IMR-90 (cell line): ENCODE measurements at regions not wholly inside any gene's neighbourhood (a gene's known extent, or its start where the extent isn't known, plus 50 kb on each side); places are given as distances from the start of the nearest gene placed in this dataset.
A peak's percentile ranks its signal among the peaks of the same experiment; 100 is the strongest.

Source experiments
- ATAC-seq: fragments of 200-7000 bp; cut with Tn5 transposase; 2 replicates; pipeline ENCODE4 v1.9.1; 2020; ENCODE audit warnings: low read depth, mild to moderate bottlenecking, moderate library complexity
- BruUV-seq: library from RNA; stranded (reverse); fragments of 400-500 nt; replicated peaks from 2 replicates; lab custom pipeline; 2021; lab: Mats Ljungman, UMichigan
- CTCF ChIA-PET: fragments of 300-600 bp; formaldehyde crosslinking; extraction: SDS; loops from one replicate; lab custom pipeline; 2021; ENCODE audit warnings: antibody characterized with exemption; lab: Yijun Ruan, JAX
- POLR2A ChIA-PET: fragments of 300-600 bp; sonication (Branson Sonifier 250); formaldehyde crosslinking; loops from one replicate; lab custom pipeline; 2022; ENCODE audit warnings: antibody characterized with exemption; ENCODE audit not compliant: unreplicated experiment; lab: Charles Lee
- DNase-seq: peaks from one replicate; pipeline ENCODE4 v3.0.0; 2013
- H2AFZ ChIP-seq: replicated peaks from 2 replicates; pipeline ENCODE3; 2013; ENCODE audit warnings: low read length, mild to moderate bottlenecking; ENCODE audit not compliant: poor library complexity
- H2AK5ac ChIP-seq: 2 replicates; pipeline ENCODE4 v1.6.1; 2013; ENCODE audit warnings: low read depth, low read length, inconsistent platforms
- H2AK9ac ChIP-seq: replicated peaks from 2 replicates; pipeline ENCODE3; 2013; ENCODE audit warnings: mild to moderate bottlenecking, low read depth, low read length, moderate library complexity; ENCODE audit not compliant: poor library complexity
- H2BK120ac ChIP-seq: 2 replicates; pipeline ENCODE4 v1.6.1; 2013; ENCODE audit warnings: low read depth, low read length, inconsistent platforms
- H2BK15ac ChIP-seq: 3 replicates; pipeline ENCODE4 v1.6.1; 2013; ENCODE audit warnings: low read depth, low read length, inconsistent platforms
- H2BK20ac ChIP-seq: 2 replicates; pipeline ENCODE4 v1.6.1; 2013; ENCODE audit warnings: low read depth, mild to moderate bottlenecking, inconsistent platforms, low read length, moderate library complexity
- H2BK5ac ChIP-seq: 2 replicates; pipeline ENCODE4 v1.6.1; 2013; ENCODE audit warnings: mild to moderate bottlenecking, low read depth, low read length, inconsistent platforms; ENCODE audit not compliant: poor library complexity, severe bottlenecking
- H3K14ac ChIP-seq: replicated peaks from 2 replicates; pipeline ENCODE4 v1.6.1; 2013; ENCODE audit warnings: low read depth, low read length, inconsistent platforms
- H3K18ac ChIP-seq: 2 replicates; pipeline ENCODE4 v1.6.1; 2013; ENCODE audit warnings: low read depth, low read length, control low read depth
- H3K23ac ChIP-seq: 2 replicates; pipeline ENCODE4 v1.6.1; 2013; ENCODE audit warnings: low read depth, low read length, inconsistent platforms
- H3K27ac ChIP-seq: 2 replicates; pipeline ENCODE4 v1.5.1; 2013; ENCODE audit warnings: mild to moderate bottlenecking, control low read depth, low read length; ENCODE audit not compliant: insufficient read depth
- H3K27me3 ChIP-seq: 2 replicates; pipeline ENCODE4 v1.6.1; 2013; ENCODE audit warnings: low read length; ENCODE audit not compliant: control insufficient read depth, insufficient read depth
- H3K36me3 ChIP-seq: 2 replicates; pipeline ENCODE4 v1.6.1; 2013; ENCODE audit warnings: low read length, mixed read lengths; ENCODE audit not compliant: control insufficient read depth, insufficient read depth
- H3K4ac ChIP-seq: 2 replicates; pipeline ENCODE4 v1.6.1; 2013; ENCODE audit warnings: low read depth, low read length, inconsistent platforms
- H3K4me1 ChIP-seq: 2 replicates; pipeline ENCODE4 v1.6.1; 2013; ENCODE audit warnings: low read length, mixed read lengths; ENCODE audit not compliant: control insufficient read depth, insufficient read depth
- H3K4me2 ChIP-seq: 2 replicates; pipeline ENCODE4 v1.6.1; 2013; ENCODE audit warnings: low read depth, mild to moderate bottlenecking, control low read depth, low read length, moderate library complexity
- H3K4me3 ChIP-seq: 2 replicates; pipeline ENCODE4 v1.5.1; 2013; ENCODE audit warnings: low read depth, mild to moderate bottlenecking, control low read depth, low read length, moderate library complexity; ENCODE audit not compliant: insufficient read depth
- H3K56ac ChIP-seq: 2 replicates; pipeline ENCODE4 v1.6.1; 2013; ENCODE audit warnings: low read length, inconsistent platforms; ENCODE audit not compliant: insufficient read depth; ENCODE audit errors: extremely low read depth
- H3K79me1 ChIP-seq, 2 experiments: 2 replicates each; pipeline ENCODE4 v1.6.1; 2013; ENCODE audit warnings: low read length in 2 of 2, inconsistent platforms in 1 of 2, low read depth in 1 of 2
- H3K9ac ChIP-seq: 2 replicates; pipeline ENCODE4 v1.6.1; 2013; ENCODE audit warnings: low read depth, low read length, control low read depth
- H3K9me1 ChIP-seq: 2 replicates; pipeline ENCODE4 v1.6.1; 2013; ENCODE audit warnings: low read length, inconsistent platforms; ENCODE audit not compliant: insufficient read depth
- H3K9me3 ChIP-seq: 2 replicates; pipeline ENCODE4 v1.6.1; 2013; ENCODE audit warnings: low read length; ENCODE audit not compliant: control insufficient read depth, insufficient read depth
- H4K20me1 ChIP-seq: 2 replicates; pipeline ENCODE4 v1.6.1; 2013; ENCODE audit warnings: low read length, inconsistent platforms; ENCODE audit not compliant: insufficient read depth
- H4K5ac ChIP-seq: 2 replicates; pipeline ENCODE4 v1.6.1; 2013; ENCODE audit warnings: mild to moderate bottlenecking, low read depth, low read length, control low read depth
- H4K8ac ChIP-seq, 2 experiments: 2 replicates each; pipeline ENCODE4 v1.6.1; 2013; ENCODE audit warnings: low read depth in 2 of 2, low read length in 2 of 2, control low read depth in 1 of 2, inconsistent platforms in 1 of 2
- H4K91ac ChIP-seq: 2 replicates; pipeline ENCODE4 v1.6.1; 2013; ENCODE audit warnings: low read depth, low read length, inconsistent platforms; ENCODE audit not compliant: insufficient read depth
- CEBPB ChIP-seq: IDR thresholded peaks from 2 replicates; pipeline ENCODE4 v1.6.1; 2012; ENCODE audit warnings: low read depth, low read length, improper control_type of control experiment
- SMC3 ChIP-seq: fragments of 150-350 bp; IDR thresholded peaks from 2 replicates; pipeline ENCODE4 v1.6.1; 2016; ENCODE audit warnings: low read depth, mild to moderate bottlenecking, antibody characterized with exemption, low read length, moderate library complexity
- WGBS, 2 experiments: methylation state at CpG; one replicate each; pipeline versions ENCODE4 v1.1.5 to v1.1.7; 2013; ENCODE audit warnings: missing lambda C conversion rate in 2 of 2; ENCODE audit not compliant: insufficient read length in 1 of 2; ENCODE audit errors: extremely low coverage in 2 of 2; 5-methylcytosine and 5-hydroxymethylcytosine counted together
- dilution Hi-C: fragments of 300-500 bp; cut with HindIII; formaldehyde crosslinking; loops from one replicate; pipeline ENCODE4 v1.14.3; 2018; ENCODE audit warnings: low sequenced_read_pairs; ENCODE audit not compliant: unreplicated experiment
- in situ Hi-C: fragments of 300-500 bp; cut with MboI; formaldehyde crosslinking; loops from 3 replicates; pipeline ENCODE4 v1.14.3; 2019; ENCODE audit warnings: low sequenced_read_pairs, inconsistent platforms, mixed read lengths
- intact Hi-C: fragments of 100-400 bp; cut with micrococcal nuclease; formaldehyde crosslinking; loops from 2 replicates; pipeline ENCODE4 v1.10.0; 2022

DNA sequence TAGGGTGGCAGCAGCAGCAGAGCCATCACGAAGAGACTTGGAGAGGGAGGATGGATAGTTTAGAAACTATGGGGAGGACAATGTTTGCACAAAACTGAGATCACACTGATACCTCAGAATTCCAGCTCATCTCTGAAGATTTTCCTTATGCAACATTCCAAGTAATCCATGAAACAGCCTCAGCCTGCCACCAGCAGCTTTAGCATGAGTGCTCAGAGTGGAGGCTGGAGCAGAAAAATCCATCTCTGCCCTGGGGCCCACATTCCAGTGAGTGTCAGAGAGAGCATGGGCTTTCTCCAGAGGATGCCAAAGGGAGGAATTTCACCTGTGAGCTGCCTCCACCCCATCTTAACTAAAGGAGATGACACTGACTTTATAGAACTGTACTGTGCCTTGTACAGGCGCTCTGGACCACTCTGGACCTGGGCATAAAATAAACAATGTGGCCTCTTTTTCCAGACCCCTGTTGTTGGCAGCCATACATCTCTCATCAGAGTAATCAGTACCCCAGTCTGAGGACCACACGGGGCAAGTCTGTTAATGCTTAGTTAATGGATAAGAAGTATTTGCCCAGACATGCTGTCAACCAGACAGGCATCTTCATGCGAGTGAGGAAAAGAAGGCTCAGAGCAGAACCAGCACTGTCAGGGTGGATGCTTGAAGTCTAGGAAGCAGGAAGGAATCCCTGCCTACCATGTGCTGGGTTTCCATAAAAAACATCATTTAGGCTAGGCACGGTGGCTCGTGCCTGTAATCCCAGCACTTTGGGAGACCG, 440.9 kb downstream of the ENC1 start:
- POLR2A ChIA-PET = no interaction called here
- peak overlapping the region; percentile 68 for H2BK120ac ChIP-seq

More for the DNA sequence above, 440.9 kb downstream of the ENC1 start:
- H3K56ac ChIP-seq = no peak overlapping the region
- H4K8ac ChIP-seq = peak overlapping the region in 1 of 2 experiments; percentile 51; a peak in 1 of 4 replicates
- H3K9ac ChIP-seq = no peak overlapping the region
- no peaks in the 10 kb centered on the region for H3K9me3 ChIP-seq
- H3K27ac ChIP-seq = peak overlapping the region; percentile 2; the same call in 1 of the 2 replicates
- no peaks in the 10 kb centered on the region for H3K27me3 ChIP-seq
- H3K9me1 ChIP-seq = peaks cover 12% of the 10 kb centered on the region
- peak overlapping the region; percentile 41 for H4K91ac ChIP-seq
- BruUV-seq = no TSS peak
- no peak overlapping the region for H3K23ac ChIP-seq
- H2BK5ac ChIP-seq = peak overlapping the region; percentile 42
- intact Hi-C loops (no loop called here), in situ Hi-C loops (no loop called here), dilution Hi-C loops (no loop called here)
- peak overlapping the region; percentile 73 for H2AFZ ChIP-seq
- H2BK20ac ChIP-seq = peak overlapping the region; percentile 17; the same call in 1 of the 2 replicates
- no peak overlapping the region for H3K4me2 ChIP-seq
- no peak overlapping the region for H4K5ac ChIP-seq
- 100% methylated on average over 2 of the region's 7 CpGs; no CpG with 5 or more reads in 1 of the 2 experiments for WGBS, 2 experiments
- H2AK9ac ChIP-seq = peak overlapping the region; percentile 75
- no peaks in the 10 kb centered on the region for H4K20me1 ChIP-seq
- DNase-seq (peak; percentile 74), ATAC-seq (peak; percentile 95)
- H3K14ac ChIP-seq = peak overlapping the region; percentile 41; the same call in 1 of the 2 replicates
- H2AK5ac ChIP-seq = peak overlapping the region; percentile 76
- H3K79me1 ChIP-seq = no peaks in the 10 kb centered on the region
- TF ChIP-seq CEBPB (peak; percentile 81), SMC3 (no peak)
- CTCF ChIA-PET = interaction anchor here (0.9 kb wide), 1 partner anchor 353 kb away, joined by 4 read pairs; no protein-coding TSS in a partner anchor
- H2BK15ac ChIP-seq = peak overlapping the region; percentile 51; the same call in 2 of the 3 replicates
- no peaks in the 10 kb centered on the region for H3K36me3 ChIP-seq
- no peak overlapping the region for H3K4me3 ChIP-seq
- H3K4me1 ChIP-seq = peaks cover 6% of the 10 kb centered on the region
- peak overlapping the region; percentile 13; the same call in 1 of the 2 replicates for H3K18ac ChIP-seq
- H3K4ac ChIP-seq = peak overlapping the region; percentile 76
